Neutrophil (primary cell): ENCODE measurements at regions not wholly inside any gene's neighbourhood (a gene's known extent, or its start where the extent isn't known, plus 50 kb on each side); places are given as distances from the start of the nearest gene placed in this dataset.

Experiments
- H3K27ac ChIP-seq: fragments of 200-600 bp; sonication (generic); 2 replicates; pipeline ENCODE4 v1.5.1; 2016; ENCODE audit warnings: mild to moderate bottlenecking, moderate library complexity
- H3K27me3 ChIP-seq: fragments of 200-600 bp; sonication (generic); 2 replicates; pipeline ENCODE4 v1.6.0; 2016; ENCODE audit warnings: mild to moderate bottlenecking
- H3K36me3 ChIP-seq: fragments of 200-600 bp; sonication (generic); 2 replicates; pipeline ENCODE4 v1.5.1; 2017
- H3K4me1 ChIP-seq, 2 experiments: fragments of 200-600 bp in 1 of 2; sonication (generic) in 1 of 2; 1 replicate in 1 of 2; 2 replicates in 1 of 2; pipeline versions ENCODE4 v1.5.1 to v1.6.1; 2013 to 2016; ENCODE audit warnings: low read depth in 1 of 2, low read length in 1 of 2, mild to moderate bottlenecking in 1 of 2, moderate library complexity in 1 of 2; ENCODE audit not compliant: control insufficient read depth in 1 of 2, insufficient read depth in 1 of 2
- H3K4me3 ChIP-seq, 2 experiments: fragments of 200-600 bp in 1 of 2; sonication (generic) in 1 of 2; 1 replicate in 1 of 2; 2 replicates in 1 of 2; pipeline ENCODE4 v1.5.1; 2013 to 2016; ENCODE audit warnings: low read depth in 1 of 2, low read length in 1 of 2, mild to moderate bottlenecking in 1 of 2, moderate library complexity in 1 of 2
- H3K9me3 ChIP-seq: fragments of 200-600 bp; sonication (generic); 2 replicates; pipeline ENCODE4 v1.5.1; 2016
- CTCF ChIP-seq: fragments of 200-600 bp; sonication (generic); IDR thresholded peaks from 2 replicates; pipeline ENCODE4 v1.5.1; 2016; ENCODE audit warnings: antibody characterized with exemption

GRCh38 chr1:112284796-112285195, 111.2 kb upstream of the CTTNBP2NL start:
- Histone ChIP-seq H3K27me3 (no peaks in the 10 kb centered on the region), H3K36me3 (no peaks in the 10 kb centered on the region), H3K4me1 (no peaks in the 10 kb centered on the region), H3K27ac (no peak overlapping the region), H3K9me3 (no peaks in the 10 kb centered on the region), H3K4me3 (no peak overlapping the region)
- no peak for TF ChIP-seq CTCF

GRCh38 chr1:112285316-112285715, 110.7 kb upstream of the CTTNBP2NL start:
- no peak for TF ChIP-seq CTCF
- no peak overlapping the region for H3K27ac ChIP-seq
- no peaks in the 10 kb centered on the region for H3K27me3 ChIP-seq
- H3K36me3 ChIP-seq: no peaks in the 10 kb centered on the region
- H3K4me1 ChIP-seq: no peaks in the 10 kb centered on the region
- H3K9me3 ChIP-seq: no peaks in the 10 kb centered on the region
- H3K4me3 ChIP-seq: no peak overlapping the region

- Histone ChIP-seq H3K4me1 (no peaks in the 10 kb centered on the region), H3K27ac (no peak overlapping the region), H3K9me3 (no peaks in the 10 kb centered on the region), H3K4me3 (no peak overlapping the region), H3K27me3 (no peaks in the 10 kb centered on the region), H3K36me3 (no peaks in the 10 kb centered on the region)
- TF ChIP-seq CTCF: no peak
These were observed 110.3 kb upstream of the CTTNBP2NL start for GRCh38 chr1:112285746-112286145.

GRCh38 chr1:112296908-112297307, 99.1 kb upstream of the CTTNBP2NL start:
- Histone ChIP-seq H3K9me3 (no peaks in the 10 kb centered on the region), H3K27ac (no peak overlapping the region), H3K4me3 (no peak overlapping the region), H3K36me3 (no peaks in the 10 kb centered on the region), H3K4me1 (no peaks in the 10 kb centered on the region), H3K27me3 (peaks cover 5% of the 10 kb centered on the region)
- TF ChIP-seq CTCF: no peak

- TF ChIP-seq CTCF: no peak
- Histone ChIP-seq H3K36me3 (no peaks in the 10 kb centered on the region), H3K27ac (no peak overlapping the region), H3K27me3 (peaks cover 5% of the 10 kb centered on the region), H3K9me3 (no peaks in the 10 kb centered on the region), H3K4me1 (no peaks in the 10 kb centered on the region), H3K4me3 (no peak overlapping the region)
These were observed 98.5 kb upstream of the CTTNBP2NL start for GRCh38 chr1:112297536-112297935.

- H3K27ac ChIP-seq: no peak overlapping the region
- no peaks in the 10 kb centered on the region for H3K4me1 ChIP-seq
- no peak overlapping the region for H3K4me3 ChIP-seq
- TF ChIP-seq CTCF: no peak
- no peaks in the 10 kb centered on the region for H3K36me3 ChIP-seq
- no peaks in the 10 kb centered on the region for H3K9me3 ChIP-seq
- peaks cover 5% of the 10 kb centered on the region for H3K27me3 ChIP-seq
These were observed 97.5 kb upstream of the CTTNBP2NL start for GRCh38 chr1:112298558-112298957.
